ENCODE measurements at regions not wholly inside any gene's neighbourhood (a gene's known extent, or its start where the extent isn't known, plus 50 kb on each side); places are given as distances from the start of the nearest gene placed in this dataset.
"Not testable (repeated sequence)": the region's sequence is repeated elsewhere in the genome, so short reads cannot be mapped to it uniquely, and the experiment has no call there.

GRCh38 chr7:136140469-136140868 is 163.3 kb upstream of the MTPN start:
- DNase-seq (ENCODE audit: low read depth, low spot score) = no peak
- H3K27ac ChIP-seq = no peak overlapping the region

- H3K27ac ChIP-seq = no peak overlapping the region
- no peak for DNase-seq (ENCODE audit: low read depth, low spot score)
Observed at GRCh38 chr7:136139417-136139816, 162.3 kb upstream of the MTPN start.

GRCh38 chr7:136138991-136139390 is 161.8 kb upstream of the MTPN start:
- no peak for DNase-seq (ENCODE audit: low read depth, low spot score)

GRCh38 chr7:136136906-136137454 is 159.8 kb upstream of the MTPN start:
- H3K27ac ChIP-seq = no peak overlapping the region
- DNase-seq (ENCODE audit: low read depth, low spot score) = no peak

More at GRCh38 chr7:136138991-136139390, 161.8 kb upstream of the MTPN start:
- H3K27ac ChIP-seq = no peak overlapping the region

- DNase-seq (ENCODE audit: low read depth, low spot score) = no peak
Observed at GRCh38 chr7:136134503-136134902, 157.3 kb upstream of the MTPN start.

GRCh38 chr7:136133551-136133950 is 156.4 kb upstream of the MTPN start:
- DNase-seq (ENCODE audit: low read depth, low spot score) = no peak
- no peak overlapping the region for H3K27ac ChIP-seq

More at GRCh38 chr7:136134503-136134902, 157.3 kb upstream of the MTPN start:
- H3K27ac ChIP-seq = no peak overlapping the region

- no peak overlapping the region for H3K27ac ChIP-seq
- no peak for DNase-seq (ENCODE audit: low read depth, low spot score)
Observed at GRCh38 chr7:136131304-136131630, 154.1 kb upstream of the MTPN start.

- no peak overlapping the region for H3K27ac ChIP-seq
- no peak for DNase-seq (ENCODE audit: low read depth, low spot score)
Observed at GRCh38 chr7:136130511-136131303, 153.5 kb upstream of the MTPN start.

- DNase-seq (ENCODE audit: low read depth, low spot score) = no peak
- no peak overlapping the region for H3K27ac ChIP-seq
Observed at GRCh38 chr7:136128050-136128449, 150.9 kb upstream of the MTPN start.

- no peak overlapping the region for H3K27ac ChIP-seq
- DNase-seq (ENCODE audit: low read depth, low spot score) = no peak
Observed at GRCh38 chr7:136123352-136123751, 146.2 kb upstream of the MTPN start.

- no peak for DNase-seq (ENCODE audit: low read depth, low spot score)
- H3K27ac ChIP-seq = no peak overlapping the region
Observed at GRCh38 chr7:136122026-136122425, 144.9 kb upstream of the MTPN start.

GRCh38 chr7:136117539-136117938 is 140.4 kb upstream of the MTPN start:
- no peak for DNase-seq (ENCODE audit: low read depth, low spot score)
- no peak overlapping the region for H3K27ac ChIP-seq

- H3K27ac ChIP-seq = no peak overlapping the region
- DNase-seq (ENCODE audit: low read depth, low spot score) = no peak
Observed at GRCh38 chr7:136116186-136116585, 139.0 kb upstream of the MTPN start.

GRCh38 chr7:136114966-136115762 is 138.0 kb upstream of the MTPN start:
- no peak for DNase-seq (ENCODE audit: low read depth, low spot score)

GRCh38 chr7:136114467-136114866 is 137.3 kb upstream of the MTPN start:
- not testable (repeated sequence) for H3K27ac ChIP-seq; DNase-seq (ENCODE audit: low read depth, low spot score)

More at GRCh38 chr7:136114966-136115762, 138.0 kb upstream of the MTPN start:
- H3K27ac ChIP-seq = no peak overlapping the region

- not testable (repeated sequence) for DNase-seq (ENCODE audit: low read depth, low spot score); H3K27ac ChIP-seq
Observed at GRCh38 chr7:136109037-136109436, 131.9 kb upstream of the MTPN start.

- no peak overlapping the region for H3K27ac ChIP-seq
Observed at GRCh38 chr7:136105191-136105590, 128.0 kb upstream of the MTPN start.

GRCh38 chr7:136104269-136104603 is 127.1 kb upstream of the MTPN start:
- DNase-seq (ENCODE audit: low read depth, low spot score) = no peak
- no peak overlapping the region for H3K27ac ChIP-seq

More at GRCh38 chr7:136105191-136105590, 128.0 kb upstream of the MTPN start:
- no peak for DNase-seq (ENCODE audit: low read depth, low spot score)

- no peak for DNase-seq (ENCODE audit: low read depth, low spot score)
- H3K27ac ChIP-seq = no peak overlapping the region
Observed at GRCh38 chr7:136103545-136104268, 126.5 kb upstream of the MTPN start.

- no peak overlapping the region for H3K27ac ChIP-seq
- no peak for DNase-seq (ENCODE audit: low read depth, low spot score)
Observed at GRCh38 chr7:136102881-136103280, 125.7 kb upstream of the MTPN start.

GRCh38 chr7:136092714-136093113 is 115.6 kb upstream of the MTPN start:
- H3K27ac ChIP-seq; DNase-seq (ENCODE audit: low read depth, low spot score): not testable (repeated sequence)
